Hepatocyte (in vitro differentiated cells): ENCODE measurements at regions not wholly inside any gene's neighbourhood (a gene's known extent, or its start where the extent isn't known, plus 50 kb on each side); places are given as distances from the start of the nearest gene placed in this dataset.

ENCODE experiments used
- DNase-seq: peaks from one replicate; pipeline ENCODE4 v3.0.0-alpha.2; 2016; ENCODE audit warnings: low spot score
- H2AFZ ChIP-seq: fragments of 200-600 bp; sonication (generic); 2 replicates; pipeline ENCODE4 v1.6.0; 2016; ENCODE audit warnings: antibody characterized with exemption, mild to moderate bottlenecking
- H3K27ac ChIP-seq: fragments of 200-600 bp; sonication (generic); 2 replicates; pipeline ENCODE4 v1.5.1; 2016; ENCODE audit warnings: mild to moderate bottlenecking
- H3K27me3 ChIP-seq: fragments of 200-600 bp; sonication (generic); 2 replicates; pipeline ENCODE4 v1.6.1; 2016
- H3K36me3 ChIP-seq: fragments of 200-600 bp; sonication (generic); replicated peaks from 2 replicates; pipeline ENCODE4 v1.5.1; 2016; ENCODE audit warnings: low read depth; ENCODE audit not compliant: insufficient read depth
- H3K4me1 ChIP-seq: fragments of 200-600 bp; sonication (generic); 2 replicates; pipeline ENCODE4 v1.5.1; 2016; ENCODE audit warnings: mild to moderate bottlenecking, moderate library complexity; ENCODE audit not compliant: insufficient read depth
- H3K4me2 ChIP-seq: fragments of 200-600 bp; sonication (generic); 2 replicates; pipeline ENCODE4 v1.6.0; 2016
- H3K4me3 ChIP-seq: fragments of 200-600 bp; sonication (generic); 2 replicates; pipeline ENCODE4 v1.5.1; 2016; ENCODE audit warnings: mild to moderate bottlenecking
- H3K79me2 ChIP-seq: fragments of 200-600 bp; sonication (generic); 2 replicates; pipeline ENCODE4 v1.6.0; 2017; ENCODE audit warnings: mild to moderate bottlenecking
- H3K9me2 ChIP-seq: fragments of 200-600 bp; sonication (generic); replicated peaks from 2 replicates; pipeline ENCODE4 v1.6.0; 2017; ENCODE audit warnings: mild to moderate bottlenecking; ENCODE audit not compliant: insufficient read depth
- H3K9me3 ChIP-seq: fragments of 200-600 bp; sonication (generic); 2 replicates; pipeline ENCODE4 v1.5.1; 2016; ENCODE audit warnings: low read depth, mild to moderate bottlenecking
- H4K20me1 ChIP-seq: fragments of 200-600 bp; sonication (generic); 2 replicates; pipeline ENCODE4 v1.6.0; 2016; ENCODE audit warnings: mild to moderate bottlenecking; ENCODE audit not compliant: insufficient read depth, poor library complexity, severe bottlenecking
- CTCF ChIP-seq: fragments of 200-600 bp; sonication (generic); IDR thresholded peaks from 2 replicates; pipeline ENCODE4 v1.5.1; 2016; ENCODE audit warnings: antibody characterized with exemption, mild to moderate bottlenecking; ENCODE audit not compliant: poor library complexity
- EZH2 ChIP-seq: fragments of 200-600 bp; sonication (generic); IDR thresholded peaks from 2 replicates; pipeline ENCODE4 v1.6.1; 2016; ENCODE audit warnings: antibody characterized with exemption, mild to moderate bottlenecking, borderline replicate concordance
- EZH2phosphoT487 ChIP-seq: fragments of 200-600 bp; sonication (generic); IDR thresholded peaks from one replicate; pipeline ENCODE4 v1.6.1; 2018; ENCODE audit warnings: antibody characterized with exemption, mild to moderate bottlenecking, low read depth, moderate library complexity; ENCODE audit not compliant: unreplicated experiment, severe bottlenecking
- WGBS: methylation state at CpG from one replicate; pipeline ENCODE4 v1.1.6; 2016; ENCODE audit warnings: low lambda C conversion rate; ENCODE audit errors: missing lambda C conversion rate; 5-methylcytosine and 5-hydroxymethylcytosine counted together

- no peaks in the 10 kb centered on the region for H4K20me1 ChIP-seq
- H3K9me2 ChIP-seq, result no peaks in the 10 kb centered on the region
- H3K27me3 ChIP-seq, result no peaks in the 10 kb centered on the region
- no peaks in the 10 kb centered on the region for H3K4me1 ChIP-seq
- no peak overlapping the region for H3K4me3 ChIP-seq
- no peak overlapping the region for H3K27ac ChIP-seq
- no peak for TF ChIP-seq CTCF
- no peak for TF ChIP-seq EZH2
- no peak for TF ChIP-seq EZH2phosphoT487
- H3K36me3 ChIP-seq, result no peaks in the 10 kb centered on the region
- WGBS, result 77% methylated on average over 2 of the region's 2 CpGs
- H2AFZ ChIP-seq, result no peak overlapping the region
- H3K4me2 ChIP-seq, result no peak overlapping the region
- no peaks in the 10 kb centered on the region for H3K9me3 ChIP-seq
- no peaks in the 10 kb centered on the region for H3K79me2 ChIP-seq
- no peak for DNase-seq
Observed at GRCh38 chr2:183630964-183631363, 506.7 kb downstream of the NUP35 start.

- no peaks in the 10 kb centered on the region for H3K79me2 ChIP-seq
- H4K20me1 ChIP-seq, result no peaks in the 10 kb centered on the region
- no peak overlapping the region for H3K4me3 ChIP-seq
- no peaks in the 10 kb centered on the region for H3K36me3 ChIP-seq
- H2AFZ ChIP-seq, result no peak overlapping the region
- no peaks in the 10 kb centered on the region for H3K4me1 ChIP-seq
- no peak for DNase-seq
- WGBS, result 90% methylated on average over 1 of the region's 1 CpG
- H3K27me3 ChIP-seq, result no peaks in the 10 kb centered on the region
- H3K27ac ChIP-seq, result no peak overlapping the region
- no peak overlapping the region for H3K4me2 ChIP-seq
- no peaks in the 10 kb centered on the region for H3K9me2 ChIP-seq
- H3K9me3 ChIP-seq, result no peaks in the 10 kb centered on the region
- TF ChIP-seq CTCF (no peak), EZH2 (no peak), EZH2phosphoT487 (no peak)
Observed at GRCh38 chr2:183656121-183656520, 531.9 kb downstream of the NUP35 start.

DNA sequence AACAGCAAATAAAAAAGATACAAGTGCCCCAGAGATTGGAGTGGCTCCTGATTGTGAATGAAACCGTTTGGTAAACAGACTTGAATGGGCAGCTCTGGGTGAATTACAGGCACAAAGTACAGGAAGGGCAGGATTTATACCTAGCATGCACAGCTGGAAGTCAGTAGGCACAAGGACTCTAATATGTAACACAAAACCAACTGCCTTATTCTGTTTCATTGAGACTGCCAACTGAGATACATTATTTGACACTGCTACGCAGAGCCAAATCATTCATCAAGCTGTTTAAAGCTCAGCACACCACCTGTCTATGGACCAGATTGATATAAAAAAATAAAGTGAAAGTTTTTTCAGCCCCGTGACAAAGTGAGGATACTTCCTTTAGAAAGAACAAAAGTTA, 541.2 kb downstream of the NUP35 start:
- H3K9me2 ChIP-seq, result no peaks in the 10 kb centered on the region
- no peaks in the 10 kb centered on the region for H3K79me2 ChIP-seq
- WGBS, result 41% methylated on average over 3 of the region's 3 CpGs

More for the DNA sequence above, 541.2 kb downstream of the NUP35 start:
- no peaks in the 10 kb centered on the region for H3K4me1 ChIP-seq
- TF ChIP-seq CTCF (no peak), EZH2phosphoT487 (no peak), EZH2 (no peak)
- H3K36me3 ChIP-seq, result no peaks in the 10 kb centered on the region
- H3K4me3 ChIP-seq, result no peak overlapping the region
- H3K9me3 ChIP-seq, result no peaks in the 10 kb centered on the region
- H3K27me3 ChIP-seq, result no peaks in the 10 kb centered on the region
- no peaks in the 10 kb centered on the region for H4K20me1 ChIP-seq
- no peak overlapping the region for H2AFZ ChIP-seq
- H3K27ac ChIP-seq, result no peak overlapping the region
- no peak for DNase-seq
- H3K4me2 ChIP-seq, result no peak overlapping the region
